GM12878 (cell line): ENCODE measurements at regions not wholly inside any gene's neighbourhood (a gene's known extent, or its start where the extent isn't known, plus 50 kb on each side); places are given as distances from the start of the nearest gene placed in this dataset.

Experiments
- EZH2 ChIP-seq: IDR thresholded peaks from 2 replicates; pipeline ENCODE4 v1.6.1; 2012; ENCODE audit warnings: low read depth, mild to moderate bottlenecking, control low read depth, inconsistent platforms, low read length, borderline replicate concordance; ENCODE audit not compliant: control insufficient read depth
- HDGF ChIP-seq: fragments of 450-650 bp; IDR thresholded peaks from 2 replicates; pipeline ENCODE4 v1.6.1; 2016; ENCODE audit warnings: antibody characterized with exemption

DNA sequence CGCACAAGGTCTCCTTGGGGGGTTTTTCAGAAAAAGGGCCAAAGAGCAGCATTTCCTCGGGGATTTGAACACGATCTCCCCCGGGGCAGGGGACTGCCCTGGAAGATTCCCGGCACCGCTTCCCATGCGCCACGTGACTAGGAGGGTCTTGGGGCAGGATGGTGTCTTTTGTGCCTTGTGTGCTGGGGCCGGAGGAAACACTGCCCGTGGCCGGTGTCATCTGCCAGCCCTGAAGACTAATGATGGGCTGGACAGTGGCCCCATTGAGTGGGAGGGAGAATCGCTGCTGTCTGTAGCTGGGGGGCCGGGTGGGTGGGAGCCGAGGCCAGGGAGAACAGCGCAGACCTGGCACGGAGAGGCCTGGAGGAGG, 315.1 kb downstream of the SEC14L1 start:
- TF ChIP-seq HDGF (no peak), EZH2 (no peak)
